ENCODE measurements at regions not wholly inside any gene's neighbourhood (a gene's known extent, or its start where the extent isn't known, plus 50 kb on each side); places are given as distances from the start of the nearest gene placed in this dataset.
"Not testable (repeated sequence)": the region's sequence is repeated elsewhere in the genome, so short reads cannot be mapped to it uniquely, and the experiment has no call there.

DNA sequence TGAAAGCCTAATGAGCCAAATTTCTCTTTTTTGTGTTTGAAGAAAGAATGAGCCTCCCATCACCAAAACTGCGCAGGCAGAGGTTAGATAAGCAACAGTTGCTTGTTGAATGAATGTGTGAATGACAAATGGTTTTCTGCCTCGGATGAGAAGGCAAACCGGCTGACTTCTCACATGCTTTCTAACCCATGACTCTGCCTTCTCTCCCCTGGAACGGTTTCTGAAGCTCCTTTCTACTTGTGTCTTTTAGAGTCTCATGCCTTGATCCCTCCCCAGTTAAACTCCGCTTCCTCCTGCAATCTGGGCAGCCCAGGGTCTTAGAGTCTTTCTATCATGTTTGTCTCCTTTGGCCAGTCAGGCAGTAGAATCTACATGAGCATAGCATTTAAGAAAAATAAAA is 342.1 kb upstream of the NCAM1 start:
- Histone ChIP-seq H3K36me3 (ENCODE audit: control insufficient read depth, insufficient read depth, low read length) (no peaks in the 10 kb centered on the region), H3K4me3 (ENCODE audit: low read depth, low read length) (no peak overlapping the region), H3K27me3 (ENCODE audit: control insufficient read depth, insufficient read depth, low read length) (no peaks in the 10 kb centered on the region)
- TF ChIP-seq, protein P1, sequence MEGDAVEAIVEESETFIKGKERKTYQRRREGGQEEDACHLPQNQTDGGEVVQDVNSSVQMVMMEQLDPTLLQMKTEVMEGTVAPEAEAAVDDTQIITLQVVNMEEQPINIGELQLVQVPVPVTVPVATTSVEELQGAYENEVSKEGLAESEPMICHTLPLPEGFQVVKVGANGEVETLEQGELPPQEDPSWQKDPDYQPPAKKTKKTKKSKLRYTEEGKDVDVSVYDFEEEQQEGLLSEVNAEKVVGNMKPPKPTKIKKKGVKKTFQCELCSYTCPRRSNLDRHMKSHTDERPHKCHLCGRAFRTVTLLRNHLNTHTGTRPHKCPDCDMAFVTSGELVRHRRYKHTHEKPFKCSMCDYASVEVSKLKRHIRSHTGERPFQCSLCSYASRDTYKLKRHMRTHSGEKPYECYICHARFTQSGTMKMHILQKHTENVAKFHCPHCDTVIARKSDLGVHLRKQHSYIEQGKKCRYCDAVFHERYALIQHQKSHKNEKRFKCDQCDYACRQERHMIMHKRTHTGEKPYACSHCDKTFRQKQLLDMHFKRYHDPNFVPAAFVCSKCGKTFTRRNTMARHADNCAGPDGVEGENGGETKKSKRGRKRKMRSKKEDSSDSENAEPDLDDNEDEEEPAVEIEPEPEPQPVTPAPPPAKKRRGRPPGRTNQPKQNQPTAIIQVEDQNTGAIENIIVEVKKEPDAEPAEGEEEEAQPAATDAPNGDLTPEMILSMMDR (IDR thresholded peaks at IDR 0.05; ENCODE audit: insufficient read depth, low read length, poor library complexity, severe bottlenecking): no peak
- DNase-seq (ENCODE audit: low read depth): no peak

DNA sequence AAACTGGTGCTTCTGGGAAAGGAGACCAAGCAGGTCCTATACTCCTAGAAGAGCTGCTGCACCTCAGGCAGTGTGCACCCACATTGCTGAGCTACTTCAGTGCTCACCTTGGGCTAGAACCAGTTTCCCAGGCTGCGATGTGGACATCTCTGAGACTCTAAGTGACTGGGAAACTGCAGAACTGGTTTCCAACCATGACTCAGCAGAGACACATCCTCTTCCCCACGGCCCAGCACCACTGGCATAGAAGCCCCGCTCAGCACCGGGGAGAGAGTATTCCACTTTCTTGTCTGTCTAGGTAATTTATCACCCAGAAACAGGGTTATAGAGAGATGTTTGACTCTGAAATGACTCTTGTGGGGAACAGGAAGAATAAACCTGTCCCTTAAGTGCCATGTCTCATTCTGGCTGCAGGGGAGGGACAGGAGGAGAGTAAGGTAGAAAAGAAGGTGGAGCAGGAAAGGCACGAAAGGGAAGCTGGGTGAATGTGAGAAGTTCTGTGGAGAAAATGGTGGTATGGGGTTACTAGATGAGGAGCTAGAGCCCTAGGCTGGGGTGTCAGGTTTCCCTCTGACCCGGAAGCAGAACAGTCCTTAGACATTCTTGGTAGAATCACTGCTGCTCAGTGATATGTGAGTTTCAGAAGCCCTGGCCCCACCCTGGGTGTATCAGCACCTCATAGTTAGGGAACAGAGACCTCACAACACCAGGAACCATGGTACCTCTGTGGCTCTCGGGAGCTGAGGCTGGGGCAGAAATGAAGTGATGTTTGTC is 340.4 kb upstream of the NCAM1 start:
- H3K36me3 ChIP-seq (ENCODE audit: control insufficient read depth, insufficient read depth, low read length): no peaks in the 10 kb centered on the region
- DNase-seq (ENCODE audit: low read depth): peak; percentile 5

DNA sequence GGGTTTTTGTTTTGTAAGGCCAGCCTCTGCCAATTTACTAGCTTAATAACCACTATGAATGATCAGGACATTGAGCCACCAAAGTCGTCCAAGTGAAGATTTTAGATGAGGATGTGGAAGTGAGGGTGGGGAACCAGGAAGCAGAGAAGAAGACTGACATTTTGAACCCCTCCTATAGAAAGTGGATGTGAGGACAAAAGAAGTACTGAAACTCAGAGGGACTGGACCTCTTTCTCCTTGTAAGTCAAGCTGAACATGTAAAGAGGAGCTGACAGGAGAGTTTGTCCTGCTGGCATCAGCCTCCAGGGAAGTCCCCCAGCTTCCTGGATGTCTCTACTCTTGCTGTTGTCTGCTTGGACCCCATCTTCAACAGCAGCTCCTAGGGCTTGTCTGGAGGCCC is 338.2 kb upstream of the NCAM1 start:
- Histone ChIP-seq H3K36me3 (ENCODE audit: control insufficient read depth, insufficient read depth, low read length) (no peaks in the 10 kb centered on the region), H3K27me3 (ENCODE audit: control insufficient read depth, insufficient read depth, low read length) (no peaks in the 10 kb centered on the region), H3K4me3 (ENCODE audit: low read depth, low read length) (no peak overlapping the region)
- no peak for DNase-seq (ENCODE audit: low read depth)
- TF ChIP-seq, protein P1 (IDR thresholded peaks at IDR 0.05; ENCODE audit: insufficient read depth, low read length, poor library complexity, severe bottlenecking): no peak

More for the DNA sequence above, 340.4 kb upstream of the NCAM1 start:
- H3K4me3 ChIP-seq (ENCODE audit: low read depth, low read length): no peak overlapping the region
- TF ChIP-seq, protein P1 (IDR thresholded peaks at IDR 0.05; ENCODE audit: insufficient read depth, low read length, poor library complexity, severe bottlenecking): no peak
- H3K27me3 ChIP-seq (ENCODE audit: control insufficient read depth, insufficient read depth, low read length): no peaks in the 10 kb centered on the region

DNA sequence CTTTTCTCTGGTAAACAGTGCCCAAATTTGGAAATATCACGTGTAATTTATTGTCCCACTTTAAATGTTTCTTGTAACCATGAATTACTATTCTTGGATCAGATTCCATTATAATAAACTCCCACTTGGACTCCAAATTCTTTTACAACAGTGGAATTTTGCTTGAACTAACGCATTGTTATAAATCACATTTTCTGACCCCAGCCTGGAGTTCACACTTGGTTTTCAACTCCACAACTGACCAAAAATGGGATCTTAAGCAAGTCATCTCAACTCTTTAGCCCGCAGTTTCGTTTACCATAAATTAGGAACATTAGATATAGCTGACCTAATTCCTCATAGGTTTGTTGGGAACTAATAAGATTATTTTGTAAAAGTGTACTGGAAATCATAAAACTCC is 336.8 kb upstream of the NCAM1 start:
- TF ChIP-seq, protein P1 (IDR thresholded peaks at IDR 0.05; ENCODE audit: insufficient read depth, low read length, poor library complexity, severe bottlenecking): no peak
- no peaks in the 10 kb centered on the region for H3K36me3 ChIP-seq (ENCODE audit: control insufficient read depth, insufficient read depth, low read length)
- H3K27me3 ChIP-seq (ENCODE audit: control insufficient read depth, insufficient read depth, low read length): no peaks in the 10 kb centered on the region
- no peak for DNase-seq (ENCODE audit: low read depth)
- no peak overlapping the region for H3K4me3 ChIP-seq (ENCODE audit: low read depth, low read length)

DNA sequence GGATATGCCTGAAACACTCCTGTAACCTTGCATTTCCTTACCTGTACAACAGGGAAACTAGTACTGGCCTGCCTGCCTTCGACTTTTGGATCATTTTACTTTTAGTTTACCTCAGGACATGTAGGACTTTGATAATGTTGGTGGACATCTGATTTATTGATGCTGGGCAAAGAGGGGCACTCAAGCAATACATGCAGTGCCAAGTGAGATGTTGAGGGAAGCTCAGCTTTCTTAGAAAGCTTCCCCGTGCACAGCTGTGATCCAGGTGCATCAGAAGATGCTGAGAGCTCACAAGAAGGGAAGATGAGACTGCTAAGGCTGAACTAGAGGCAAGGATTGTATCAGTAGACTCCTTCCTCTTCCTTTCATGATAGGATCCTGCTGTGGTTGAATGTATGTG is 336.2 kb upstream of the NCAM1 start:
- not testable (repeated sequence) for H3K4me3 ChIP-seq (ENCODE audit: low read depth, low read length); DNase-seq (ENCODE audit: low read depth); H3K36me3 ChIP-seq (ENCODE audit: control insufficient read depth, insufficient read depth, low read length); H3K27me3 ChIP-seq (ENCODE audit: control insufficient read depth, insufficient read depth, low read length)

DNA sequence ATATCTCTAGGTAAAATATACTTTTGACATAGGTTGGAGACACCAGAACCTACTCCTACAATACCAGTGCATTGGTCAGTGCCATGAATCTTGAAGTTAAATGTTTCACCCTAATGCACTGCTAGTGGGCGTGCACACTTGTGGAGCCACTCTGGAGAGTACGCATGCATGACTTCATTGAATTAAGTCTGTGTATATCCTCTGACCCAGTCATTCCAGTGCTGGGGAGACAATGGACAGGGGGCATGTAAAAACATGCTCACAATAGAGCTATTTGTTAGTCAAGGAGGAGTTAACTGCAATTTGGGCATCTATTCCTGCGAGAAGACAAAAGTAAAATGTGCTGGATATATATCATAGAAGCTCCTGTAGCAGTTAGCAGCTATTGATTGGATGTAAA is 335.4 kb upstream of the NCAM1 start:
- Histone ChIP-seq H3K36me3 (ENCODE audit: control insufficient read depth, insufficient read depth, low read length) (no peaks in the 10 kb centered on the region), H3K4me3 (ENCODE audit: low read depth, low read length) (no peak overlapping the region), H3K27me3 (ENCODE audit: control insufficient read depth, insufficient read depth, low read length) (no peaks in the 10 kb centered on the region)
- DNase-seq (ENCODE audit: low read depth): no peak
- TF ChIP-seq, protein P1 (IDR thresholded peaks at IDR 0.05; ENCODE audit: insufficient read depth, low read length, poor library complexity, severe bottlenecking): no peak
